H9 (cell line): ENCODE measurements at regions not wholly inside any gene's neighbourhood (a gene's known extent, or its start where the extent isn't known, plus 50 kb on each side); places are given as distances from the start of the nearest gene placed in this dataset.
"Not testable (repeated sequence)": the region's sequence is repeated elsewhere in the genome, so short reads cannot be mapped to it uniquely, and the experiment has no call there.

Experiments used
- DNase-seq: peaks from one replicate; pipeline ENCODE4 v3.0.0-alpha.2; 2017
- H2AFZ ChIP-seq: one replicate; pipeline ENCODE4 v1.6.1; 2013; ENCODE audit warnings: mild to moderate bottlenecking, low read length, control low read depth, moderate library complexity
- H2AK5ac ChIP-seq: 2 replicates; pipeline ENCODE4 v1.6.1; 2013; ENCODE audit warnings: low read length, control low read depth, mixed read lengths; ENCODE audit not compliant: insufficient read length
- H2BK120ac ChIP-seq: one replicate; pipeline ENCODE4 v1.6.1; 2013; ENCODE audit warnings: low read depth, mild to moderate bottlenecking, low read length, control low read depth, inconsistent platforms; ENCODE audit not compliant: poor library complexity, severe bottlenecking
- H2BK12ac ChIP-seq: 2 replicates; pipeline ENCODE4 v1.6.1; 2013; ENCODE audit warnings: low read length, control low read depth, mixed read lengths, low read depth; ENCODE audit not compliant: insufficient read length
- H2BK15ac ChIP-seq: 2 replicates; pipeline ENCODE4 v1.6.1; 2013; ENCODE audit warnings: low read depth, low read length, control low read depth
- H2BK20ac ChIP-seq: one replicate; pipeline ENCODE4 v1.6.1; 2013; ENCODE audit warnings: low read depth, mild to moderate bottlenecking, low read length, control low read depth, inconsistent platforms; ENCODE audit not compliant: poor library complexity, severe bottlenecking
- H2BK5ac ChIP-seq: 2 replicates; pipeline ENCODE4 v1.6.1; 2013; ENCODE audit warnings: low read length, control low read depth, mixed read lengths; ENCODE audit not compliant: insufficient read length
- H3K14ac ChIP-seq: 2 replicates; pipeline ENCODE4 v1.6.1; 2013; ENCODE audit warnings: low read length, control low read depth; ENCODE audit not compliant: insufficient read depth
- H3K18ac ChIP-seq: 2 replicates; pipeline ENCODE4 v1.6.1; 2013; ENCODE audit warnings: low read depth, mild to moderate bottlenecking, mixed read lengths, low read length, control low read depth; ENCODE audit not compliant: insufficient read length
- H3K23ac ChIP-seq: 2 replicates; pipeline ENCODE4 v1.6.1; 2013; ENCODE audit warnings: low read length, control low read depth, mixed read lengths, low read depth; ENCODE audit not compliant: insufficient read length
- H3K23me2 ChIP-seq: 2 replicates; pipeline ENCODE4 v1.6.1; 2013; ENCODE audit warnings: low read depth, mild to moderate bottlenecking, mixed read lengths, low read length, control low read depth; ENCODE audit not compliant: insufficient read length, poor library complexity, severe bottlenecking
- H3K27ac ChIP-seq: 2 replicates; pipeline ENCODE4 v1.5.1; 2013; ENCODE audit warnings: low read length, control low read depth, mixed read lengths, low read depth; ENCODE audit not compliant: insufficient read length
- H3K27me3 ChIP-seq: 2 replicates; pipeline ENCODE4 v1.6.1; 2013; ENCODE audit warnings: low read length, control low read depth, inconsistent platforms; ENCODE audit not compliant: insufficient read depth
- H3K4ac ChIP-seq: 2 replicates; pipeline ENCODE4 v1.6.1; 2013; ENCODE audit warnings: low read depth, mild to moderate bottlenecking, control low read depth, inconsistent platforms, low read length, moderate library complexity
- H3K4me1 ChIP-seq: 2 replicates; pipeline ENCODE4 v1.6.1; 2013; ENCODE audit warnings: low read length, control low read depth, inconsistent platforms; ENCODE audit not compliant: insufficient read depth
- H3K4me2 ChIP-seq: 2 replicates; pipeline ENCODE4 v1.6.1; 2013; ENCODE audit warnings: low read length, control low read depth, mixed read lengths; ENCODE audit not compliant: insufficient read length, insufficient read depth
- H3K56ac ChIP-seq: 2 replicates; pipeline ENCODE4 v1.6.1; 2013; ENCODE audit warnings: low read depth, mild to moderate bottlenecking, mixed read lengths, low read length, control low read depth; ENCODE audit not compliant: insufficient read length
- H3K79me1 ChIP-seq: 2 replicates; pipeline ENCODE4 v1.6.1; 2013; ENCODE audit warnings: low read depth, mild to moderate bottlenecking, moderate library complexity, low read length, control low read depth, inconsistent platforms; ENCODE audit not compliant: insufficient read depth, poor library complexity, severe bottlenecking
- H3K79me2 ChIP-seq: 2 replicates; pipeline ENCODE4 v1.6.1; 2013; ENCODE audit warnings: low read length, control low read depth, inconsistent platforms; ENCODE audit not compliant: insufficient read depth
- H3K9ac ChIP-seq: 2 replicates; pipeline ENCODE4 v1.6.1; 2013; ENCODE audit warnings: low read length, control low read depth, mixed read lengths; ENCODE audit not compliant: insufficient read length; ENCODE audit errors: extremely low read depth
- H3K9me3 ChIP-seq: one replicate; pipeline ENCODE4 v1.6.1; 2013; ENCODE audit warnings: low read depth, low read length, inconsistent platforms; ENCODE audit not compliant: control insufficient read depth
- H3T11ph ChIP-seq: one replicate; pipeline ENCODE4 v1.6.1; 2013; ENCODE audit warnings: mild to moderate bottlenecking, low read length, control low read depth, inconsistent platforms
- H4K20me1 ChIP-seq: one replicate; pipeline ENCODE4 v1.6.1; 2013; ENCODE audit not compliant: control insufficient read depth, insufficient read length, insufficient read depth
- H4K5ac ChIP-seq: 2 replicates; pipeline ENCODE4 v1.6.1; 2013; ENCODE audit warnings: low read depth, mild to moderate bottlenecking, mixed read lengths, low read length, control low read depth; ENCODE audit not compliant: insufficient read length
- H4K8ac ChIP-seq: replicated peaks from 2 replicates; pipeline ENCODE4 v1.6.1; 2013; ENCODE audit warnings: low read length, control low read depth, mixed read lengths, low read depth; ENCODE audit not compliant: insufficient read length
- H4K91ac ChIP-seq: 2 replicates; pipeline ENCODE4 v1.6.1; 2013; ENCODE audit warnings: low read depth, mild to moderate bottlenecking, moderate library complexity, mixed read lengths, low read length, control low read depth; ENCODE audit not compliant: insufficient read length
- H3K27ac Mint-ChIP-seq, 3 experiments: 2 replicates in 2 of 3; 3 replicates in 1 of 3; pipeline ENCODE4 v1.8.0; 2020 to 2021; ENCODE audit warnings: mixed read lengths in 3 of 3, mild to moderate bottlenecking in 1 of 3, moderate library complexity in 1 of 3
- H3K27me3 Mint-ChIP-seq: 2 replicates; pipeline ENCODE4 v1.8.0; 2021; ENCODE audit warnings: low read depth, mild to moderate bottlenecking, moderate library complexity, mixed read lengths
- H3K36me3 Mint-ChIP-seq, 3 experiments: 2 replicates in 2 of 3; 3 replicates in 1 of 3; pipeline ENCODE4 v1.8.0; 2020 to 2021; ENCODE audit warnings: low read depth in 3 of 3, mixed read lengths in 3 of 3; ENCODE audit not compliant: insufficient read depth in 1 of 3
- H3K4me1 Mint-ChIP-seq, 2 experiments: 2 replicates each; pipeline ENCODE4 v1.8.0; 2020; ENCODE audit warnings: mixed read lengths in 2 of 2
- H3K4me3 Mint-ChIP-seq, 2 experiments: 2 replicates in 1 of 2; 3 replicates in 1 of 2; pipeline ENCODE4 v1.8.0; 2020 to 2021; ENCODE audit warnings: mild to moderate bottlenecking in 2 of 2, mixed read lengths in 2 of 2, moderate library complexity in 1 of 2
- H3K9me3 Mint-ChIP-seq, 2 experiments: 2 replicates in 1 of 2; 3 replicates in 1 of 2; pipeline ENCODE4 v1.8.0; 2020; ENCODE audit warnings: mild to moderate bottlenecking in 2 of 2, mixed read lengths in 2 of 2, moderate library complexity in 1 of 2
- WGBS: extraction: QIAGEN DNeasy Blood & Tissue Kit; methylation state at CpG from one replicate; pipeline ENCODE4 v1.1.7; 2013; ENCODE audit warnings: missing lambda C conversion rate, low lambda C conversion rate, mixed read lengths; ENCODE audit not compliant: insufficient read length; ENCODE audit errors: extremely low coverage; 5-methylcytosine and 5-hydroxymethylcytosine counted together
- TF ChIP-seq, protein P1 (sequence below): fragments of 200-600 bp; sonication (generic); conservative IDR thresholded peaks from 3 replicates; pipeline ENCODE4 v1.8.0; 2021; ENCODE audit warnings: antibody characterized with exemption, mild to moderate bottlenecking

DNA sequence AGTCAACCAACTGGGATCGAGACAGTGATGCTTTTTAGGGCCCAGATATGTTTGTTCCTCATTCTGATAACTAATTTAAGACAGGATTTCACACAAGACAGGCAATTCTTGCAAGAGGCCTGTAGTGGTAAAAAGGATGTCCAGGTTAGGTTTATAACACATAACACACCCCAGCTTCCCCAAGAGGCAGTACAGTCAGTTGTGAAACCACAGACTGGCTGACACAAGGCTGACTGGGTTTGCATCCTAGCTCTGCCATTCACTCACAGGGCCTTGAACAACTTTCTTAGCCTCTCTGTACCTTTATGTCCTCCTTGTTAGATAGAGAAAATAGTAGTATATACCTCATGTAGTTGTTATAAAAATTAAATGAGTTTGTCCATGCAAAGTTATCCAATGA is 55.0 kb upstream of the PTH start:
- H3K56ac ChIP-seq, result no peak overlapping the region
- H3K79me2 ChIP-seq, result no peaks in the 10 kb centered on the region
- H3K4me1 ChIP-seq, result no peaks in the 10 kb centered on the region
- H2BK120ac ChIP-seq, result no peak overlapping the region
- H4K5ac ChIP-seq, result no peak overlapping the region
- WGBS, result no CpG with 5 or more reads among the region's 1 CpG
- no peaks in the 10 kb centered on the region for H3K27me3 ChIP-seq
- H3K4ac ChIP-seq, result no peak overlapping the region
- no peak overlapping the region for H3K18ac ChIP-seq
- no peaks in the 10 kb centered on the region for H3K79me1 ChIP-seq
- peaks cover 7% of the 10 kb centered on the region for H3K9me3 ChIP-seq
- Mint-ChIP-seq H3K27ac (no peak overlapping the region), H3K4me1 (no peaks in the 10 kb centered on the region), H3K27me3 (no peaks in the 10 kb centered on the region), H3K36me3 (peaks cover 10 to 21% (median 15%) of the 10 kb centered on the region in 3 experiments), H3K9me3 (peaks cover 32 to 34% of the 10 kb centered on the region in 2 experiments), H3K4me3 (no peak overlapping the region)
- no peaks in the 10 kb centered on the region for H4K20me1 ChIP-seq
- no peak overlapping the region for H2BK15ac ChIP-seq
- no peak overlapping the region for H3T11ph ChIP-seq
- H2BK12ac ChIP-seq, result no peak overlapping the region
- DNase-seq, result no peak
- no peak overlapping the region for H3K23ac ChIP-seq
- TF ChIP-seq, protein P1, sequence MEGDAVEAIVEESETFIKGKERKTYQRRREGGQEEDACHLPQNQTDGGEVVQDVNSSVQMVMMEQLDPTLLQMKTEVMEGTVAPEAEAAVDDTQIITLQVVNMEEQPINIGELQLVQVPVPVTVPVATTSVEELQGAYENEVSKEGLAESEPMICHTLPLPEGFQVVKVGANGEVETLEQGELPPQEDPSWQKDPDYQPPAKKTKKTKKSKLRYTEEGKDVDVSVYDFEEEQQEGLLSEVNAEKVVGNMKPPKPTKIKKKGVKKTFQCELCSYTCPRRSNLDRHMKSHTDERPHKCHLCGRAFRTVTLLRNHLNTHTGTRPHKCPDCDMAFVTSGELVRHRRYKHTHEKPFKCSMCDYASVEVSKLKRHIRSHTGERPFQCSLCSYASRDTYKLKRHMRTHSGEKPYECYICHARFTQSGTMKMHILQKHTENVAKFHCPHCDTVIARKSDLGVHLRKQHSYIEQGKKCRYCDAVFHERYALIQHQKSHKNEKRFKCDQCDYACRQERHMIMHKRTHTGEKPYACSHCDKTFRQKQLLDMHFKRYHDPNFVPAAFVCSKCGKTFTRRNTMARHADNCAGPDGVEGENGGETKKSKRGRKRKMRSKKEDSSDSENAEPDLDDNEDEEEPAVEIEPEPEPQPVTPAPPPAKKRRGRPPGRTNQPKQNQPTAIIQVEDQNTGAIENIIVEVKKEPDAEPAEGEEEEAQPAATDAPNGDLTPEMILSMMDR, result no peak
- H2AK5ac ChIP-seq, result no peak overlapping the region
- H4K91ac ChIP-seq, result no peak overlapping the region
- no peak overlapping the region for H2BK5ac ChIP-seq
- no peak overlapping the region for H3K4me2 ChIP-seq
- H2AFZ ChIP-seq, result no peak overlapping the region
- no peak overlapping the region for H4K8ac ChIP-seq
- H3K23me2 ChIP-seq, result no peaks in the 10 kb centered on the region
- no peak overlapping the region for H3K14ac ChIP-seq
- no peak overlapping the region for H3K9ac ChIP-seq
- H3K27ac ChIP-seq, result no peak overlapping the region
- no peak overlapping the region for H2BK20ac ChIP-seq

DNA sequence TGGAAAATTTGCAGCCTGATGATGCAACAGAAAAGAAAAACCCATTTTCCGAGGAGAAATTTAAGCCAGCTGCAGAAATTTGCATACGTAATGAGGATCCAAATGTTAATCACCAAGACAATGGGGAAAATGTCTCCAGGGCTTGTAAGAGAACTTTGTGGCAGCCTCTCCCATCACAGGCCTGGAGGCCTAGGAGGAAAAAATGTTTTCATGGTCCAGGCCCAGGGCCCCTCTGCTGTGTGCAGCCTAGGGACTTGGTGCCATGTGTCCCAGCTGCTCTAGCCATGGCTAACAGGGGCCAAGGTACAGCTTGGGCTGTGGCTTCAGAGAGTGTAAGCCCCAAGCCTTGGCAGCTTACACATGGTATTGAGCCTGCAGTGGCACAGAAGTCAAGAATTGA is 50.3 kb upstream of the PTH start:
- not testable (repeated sequence) for H3K79me1 ChIP-seq, H3K9ac ChIP-seq, H3K4ac ChIP-seq, H2BK5ac ChIP-seq, H4K91ac ChIP-seq, H2AFZ ChIP-seq, H3K4me1 ChIP-seq, H3K4me3 Mint-ChIP-seq, H3K4me2 ChIP-seq, H3K79me2 ChIP-seq, H3K27ac ChIP-seq, H3K27me3 ChIP-seq, H3K18ac ChIP-seq, H4K20me1 ChIP-seq, H3K56ac ChIP-seq, H2AK5ac ChIP-seq, H4K8ac ChIP-seq, H3K27ac Mint-ChIP-seq, DNase-seq, H2BK20ac ChIP-seq, H3K14ac ChIP-seq, H3T11ph ChIP-seq, H3K27me3 Mint-ChIP-seq, H2BK15ac ChIP-seq, H2BK12ac ChIP-seq, H3K23me2 ChIP-seq, H3K4me1 Mint-ChIP-seq, H2BK120ac ChIP-seq, H3K23ac ChIP-seq, H4K5ac ChIP-seq, H3K9me3 ChIP-seq
- H3K9me3 Mint-ChIP-seq, result peaks cover 54 to 63% of the 10 kb centered on the region in 2 experiments
- peaks cover 11 to 36% (median 30%) of the 10 kb centered on the region in 3 experiments for H3K36me3 Mint-ChIP-seq
- WGBS, result no CpG with 5 or more reads among the region's 2 CpGs
